ENCODE measurements at regions not wholly inside any gene's neighbourhood (a gene's known extent, or its start where the extent isn't known, plus 50 kb on each side); places are given as distances from the start of the nearest gene placed in this dataset.
A peak's percentile ranks its signal among the peaks of the same experiment; 100 is the strongest.

- Histone ChIP-seq H3K4me3 (ENCODE audit: low read depth in 1 of 3, low read length in 3 of 3) (no peak overlapping the region), H3K9ac (ENCODE audit: low read depth in 1 of 2, low read length in 2 of 2) (no peak overlapping the region), H3K9me3 (ENCODE audit: control insufficient read depth in 4 of 4, low read length in 3 of 4) (peaks cover 0 to 6% (median 0%) of the 10 kb centered on the region in 4 donors), H3K27ac (ENCODE audit: low read depth in 1 of 2, low read length in 2 of 2) (no peak overlapping the region), H3K4me1 (ENCODE audit: control insufficient read depth in 4 of 4, insufficient read depth in 4 of 4, low read length in 3 of 4) (no peaks in the 10 kb centered on the region), H3K27me3 (ENCODE audit: control insufficient read depth in 4 of 4, insufficient read depth in 4 of 4, low read length in 3 of 4) (no peaks in the 10 kb centered on the region), H3K36me3 (ENCODE audit: control insufficient read depth in 4 of 4, insufficient read depth in 3 of 4, low read depth in 1 of 4, low read length in 3 of 4) (no peaks in the 10 kb centered on the region)
- 82% methylated on average over 22 of the region's 22 CpGs for whole genome bisulfite sequencing
- TF ChIP-seq GABPA (IDR thresholded peaks at IDR 0.05 in 1 of 2, conservative IDR thresholded peaks at IDR 0.05 in 1 of 2) = no peak
- no peak for TF ChIP-seq TAF1 (conservative IDR thresholded peaks at IDR 0.05)
- no peak for TF ChIP-seq HNF4G (IDR thresholded peaks at IDR 0.05)
- TF ChIP-seq YY1 (IDR thresholded peaks at IDR 0.05) = no peak
- no peak for TF ChIP-seq FOXA1 (IDR thresholded peaks at IDR 0.05)
- TF ChIP-seq, protein P1, sequence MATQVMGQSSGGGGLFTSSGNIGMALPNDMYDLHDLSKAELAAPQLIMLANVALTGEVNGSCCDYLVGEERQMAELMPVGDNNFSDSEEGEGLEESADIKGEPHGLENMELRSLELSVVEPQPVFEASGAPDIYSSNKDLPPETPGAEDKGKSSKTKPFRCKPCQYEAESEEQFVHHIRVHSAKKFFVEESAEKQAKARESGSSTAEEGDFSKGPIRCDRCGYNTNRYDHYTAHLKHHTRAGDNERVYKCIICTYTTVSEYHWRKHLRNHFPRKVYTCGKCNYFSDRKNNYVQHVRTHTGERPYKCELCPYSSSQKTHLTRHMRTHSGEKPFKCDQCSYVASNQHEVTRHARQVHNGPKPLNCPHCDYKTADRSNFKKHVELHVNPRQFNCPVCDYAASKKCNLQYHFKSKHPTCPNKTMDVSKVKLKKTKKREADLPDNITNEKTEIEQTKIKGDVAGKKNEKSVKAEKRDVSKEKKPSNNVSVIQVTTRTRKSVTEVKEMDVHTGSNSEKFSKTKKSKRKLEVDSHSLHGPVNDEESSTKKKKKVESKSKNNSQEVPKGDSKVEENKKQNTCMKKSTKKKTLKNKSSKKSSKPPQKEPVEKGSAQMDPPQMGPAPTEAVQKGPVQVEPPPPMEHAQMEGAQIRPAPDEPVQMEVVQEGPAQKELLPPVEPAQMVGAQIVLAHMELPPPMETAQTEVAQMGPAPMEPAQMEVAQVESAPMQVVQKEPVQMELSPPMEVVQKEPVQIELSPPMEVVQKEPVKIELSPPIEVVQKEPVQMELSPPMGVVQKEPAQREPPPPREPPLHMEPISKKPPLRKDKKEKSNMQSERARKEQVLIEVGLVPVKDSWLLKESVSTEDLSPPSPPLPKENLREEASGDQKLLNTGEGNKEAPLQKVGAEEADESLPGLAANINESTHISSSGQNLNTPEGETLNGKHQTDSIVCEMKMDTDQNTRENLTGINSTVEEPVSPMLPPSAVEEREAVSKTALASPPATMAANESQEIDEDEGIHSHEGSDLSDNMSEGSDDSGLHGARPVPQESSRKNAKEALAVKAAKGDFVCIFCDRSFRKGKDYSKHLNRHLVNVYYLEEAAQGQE (IDR thresholded peaks at IDR 0.05) = no peak
- peak; percentile 25 for DNase-seq (ENCODE audit: low spot score)
Measured at GRCh38 chr7:156003220-156004162, 191.2 kb upstream of the SHH start.

DNA sequence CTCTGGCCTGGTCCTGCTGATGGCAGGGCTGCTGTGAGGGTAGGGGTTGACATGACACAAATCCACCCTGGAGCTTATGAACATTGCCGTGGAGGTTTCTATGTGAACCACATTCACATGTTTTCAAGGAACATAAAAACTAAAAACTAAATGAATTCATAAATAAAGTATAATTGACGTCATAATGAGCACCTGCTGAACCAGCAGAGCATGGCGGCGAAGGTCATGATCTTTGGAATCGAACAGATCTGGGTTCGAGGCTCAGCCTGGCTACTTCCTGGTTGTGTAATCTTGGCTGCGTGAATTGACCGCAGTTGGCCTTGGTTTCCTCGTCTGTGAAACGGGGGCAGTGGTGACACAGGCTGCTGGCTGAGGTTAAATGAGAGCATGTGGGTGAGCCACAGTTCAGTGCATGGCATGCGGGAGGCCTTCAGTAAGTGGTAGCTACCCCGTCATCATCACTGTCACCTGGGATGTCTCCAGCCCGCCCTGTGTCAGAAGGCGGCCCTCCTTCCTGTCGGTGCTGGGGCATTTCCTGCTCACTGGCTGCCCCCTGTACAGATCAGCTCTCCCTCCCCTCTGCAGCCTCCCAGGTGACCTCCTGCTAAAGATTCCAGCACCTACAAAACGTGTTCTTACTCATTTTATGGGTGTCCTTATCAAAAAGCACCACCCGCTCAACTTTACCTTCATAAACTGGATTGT is 190.3 kb upstream of the SHH start:
- Histone ChIP-seq H3K27ac (ENCODE audit: low read depth in 1 of 2, low read length in 2 of 2) (no peak overlapping the region), H3K27me3 (ENCODE audit: control insufficient read depth in 4 of 4, insufficient read depth in 4 of 4, low read length in 3 of 4) (no peaks in the 10 kb centered on the region), H3K4me1 (ENCODE audit: control insufficient read depth in 4 of 4, insufficient read depth in 4 of 4, low read length in 3 of 4) (no peaks in the 10 kb centered on the region), H3K9ac (ENCODE audit: low read depth in 1 of 2, low read length in 2 of 2) (no peak overlapping the region), H3K4me3 (ENCODE audit: low read depth in 1 of 3, low read length in 3 of 3) (no peak overlapping the region), H3K36me3 (ENCODE audit: control insufficient read depth in 4 of 4, insufficient read depth in 3 of 4, low read depth in 1 of 4, low read length in 3 of 4) (no peaks in the 10 kb centered on the region), H3K9me3 (ENCODE audit: control insufficient read depth in 4 of 4, low read length in 3 of 4) (peaks cover 0 to 6% (median 0%) of the 10 kb centered on the region in 4 donors)
- peak; percentile 12 for DNase-seq (ENCODE audit: low spot score)
- WGBS = 84% methylated on average over 17 of the region's 17 CpGs
- TF ChIP-seq RXRA (IDR thresholded peaks at IDR 0.05) = no peak
- TF ChIP-seq HNF4A (conservative IDR thresholded peaks at IDR 0.05) = no peak
- no peak for TF ChIP-seq RAD21 (IDR thresholded peaks at IDR 0.05)
- no peak for TF ChIP-seq GABPA (IDR thresholded peaks at IDR 0.05 in 1 of 2, conservative IDR thresholded peaks at IDR 0.05 in 1 of 2)
- TF ChIP-seq, protein P1 (IDR thresholded peaks at IDR 0.05) = no peak
